Upper lobe of left lung (tissue), 6 donors: ENCODE measurements at regions not wholly inside any gene's neighbourhood (a gene's known extent, or its start where the extent isn't known, plus 50 kb on each side); places are given as distances from the start of the nearest gene placed in this dataset.
A peak's percentile ranks its signal among the peaks of the same experiment; 100 is the strongest.

Experiments
- ATAC-seq, 2 donors: fragments of 200-7000 bp; cut with Tn5 transposase; one replicate each; pipeline ENCODE4 v1.9.1; 2022; ENCODE audit warnings: mild to moderate bottlenecking in 2 of 2, moderate library complexity in 2 of 2; ENCODE audit not compliant: low FRiP score in 2 of 2
- DNase-seq, 2 donors: peaks; one replicate each; pipeline ENCODE4 v3.0.0-alpha.2; 2019 to 2020
- H3K27ac ChIP-seq, 4 donors: fragments of 200-600 bp; sonication (generic); one replicate each; pipeline ENCODE4 v1.5.1; 2016 to 2019
- H3K27me3 ChIP-seq, 4 donors: fragments of 200-600 bp; sonication (generic); one replicate each; pipeline ENCODE4 v1.5.1; 2017 to 2019
- H3K36me3 ChIP-seq, 4 donors: fragments of 200-600 bp; sonication (generic); one replicate each; pipeline ENCODE4 v1.5.1; 2016 to 2019
- H3K4me1 ChIP-seq, 4 donors: fragments of 200-600 bp; sonication (generic); one replicate each; pipeline ENCODE4 v1.5.1; 2018 to 2019
- H3K4me3 ChIP-seq, 4 donors: fragments of 200-600 bp; sonication (generic); one replicate each; pipeline ENCODE4 v1.5.1; 2017 to 2019; ENCODE audit warnings: mild to moderate bottlenecking in 2 of 4, moderate library complexity in 1 of 4
- H3K9me3 ChIP-seq, 4 donors: fragments of 200-600 bp; sonication (generic); one replicate each; pipeline ENCODE4 v1.5.1; 2018 to 2019
- EP300 ChIP-seq, 4 donors: sonication (generic); formaldehyde crosslinking; IDR thresholded peaks; one replicate each; pipeline ENCODE4 v1.5.1; 2017; ENCODE audit warnings: antibody characterized with exemption in 4 of 4, control low read depth in 2 of 4
- POLR2A ChIP-seq, 4 donors: fragments of 450-650 bp; IDR thresholded peaks; one replicate each; pipeline ENCODE4 v1.5.1; 2016 to 2017; ENCODE audit warnings: antibody characterized with exemption in 4 of 4, mild to moderate bottlenecking in 2 of 4
- POLR2AphosphoS5 ChIP-seq, 2 donors: sonication (generic); formaldehyde crosslinking; IDR thresholded peaks; one replicate each; pipeline ENCODE4 v1.5.1; 2017; ENCODE audit warnings: antibody characterized with exemption in 2 of 2
- WGBS, 2 donors: methylation state at CpG; one replicate each; pipeline ENCODE4 v1.1.5; 2017 to 2018; 5-methylcytosine and 5-hydroxymethylcytosine counted together
- TF ChIP-seq, protein P1 (sequence below), 6 experiments: fragments of 450-650 bp in 4 of 6; fragments of 200-600 bp in 2 of 6; sonication (generic) in 2 of 6; IDR thresholded peaks; one replicate each; pipeline ENCODE4 v1.5.1; 2016 to 2019; ENCODE audit warnings: antibody characterized with exemption in 6 of 6
- donor health status: DM: no; HTN: no; CAD: no; lungs with moderate emphysema.
- donor health status: DM: no; HTN: yes; CAD: no; lungs with severe emphysema.

- Histone ChIP-seq H3K4me1 (peaks cover 9 to 19% (median 13%) of the 10 kb centered on the region in 4 donors), H3K9me3 (no peaks in the 10 kb centered on the region), H3K27ac (no peak overlapping the region), H3K4me3 (no peak overlapping the region), H3K36me3 (no peaks in the 10 kb centered on the region), H3K27me3 (no peaks in the 10 kb centered on the region)
- ATAC-seq: no peak
- peak in 1 of 2 donors; percentile 46 for DNase-seq
- 64 to 75% methylated on average over 13 of the region's 13 CpGs for WGBS, 2 donors
- TF ChIP-seq POLR2A (IDR thresholded peaks at IDR 0.05): no peak
- TF ChIP-seq EP300 (IDR thresholded peaks at IDR 0.05): no peak
- TF ChIP-seq, protein P1, sequence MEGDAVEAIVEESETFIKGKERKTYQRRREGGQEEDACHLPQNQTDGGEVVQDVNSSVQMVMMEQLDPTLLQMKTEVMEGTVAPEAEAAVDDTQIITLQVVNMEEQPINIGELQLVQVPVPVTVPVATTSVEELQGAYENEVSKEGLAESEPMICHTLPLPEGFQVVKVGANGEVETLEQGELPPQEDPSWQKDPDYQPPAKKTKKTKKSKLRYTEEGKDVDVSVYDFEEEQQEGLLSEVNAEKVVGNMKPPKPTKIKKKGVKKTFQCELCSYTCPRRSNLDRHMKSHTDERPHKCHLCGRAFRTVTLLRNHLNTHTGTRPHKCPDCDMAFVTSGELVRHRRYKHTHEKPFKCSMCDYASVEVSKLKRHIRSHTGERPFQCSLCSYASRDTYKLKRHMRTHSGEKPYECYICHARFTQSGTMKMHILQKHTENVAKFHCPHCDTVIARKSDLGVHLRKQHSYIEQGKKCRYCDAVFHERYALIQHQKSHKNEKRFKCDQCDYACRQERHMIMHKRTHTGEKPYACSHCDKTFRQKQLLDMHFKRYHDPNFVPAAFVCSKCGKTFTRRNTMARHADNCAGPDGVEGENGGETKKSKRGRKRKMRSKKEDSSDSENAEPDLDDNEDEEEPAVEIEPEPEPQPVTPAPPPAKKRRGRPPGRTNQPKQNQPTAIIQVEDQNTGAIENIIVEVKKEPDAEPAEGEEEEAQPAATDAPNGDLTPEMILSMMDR (IDR thresholded peaks at IDR 0.05): no peak
- no peak for TF ChIP-seq POLR2AphosphoS5 (IDR thresholded peaks at IDR 0.05)
Measured at GRCh38 chr2:239752951-239753350, 272.2 kb downstream of the NDUFA10 start.

DNA sequence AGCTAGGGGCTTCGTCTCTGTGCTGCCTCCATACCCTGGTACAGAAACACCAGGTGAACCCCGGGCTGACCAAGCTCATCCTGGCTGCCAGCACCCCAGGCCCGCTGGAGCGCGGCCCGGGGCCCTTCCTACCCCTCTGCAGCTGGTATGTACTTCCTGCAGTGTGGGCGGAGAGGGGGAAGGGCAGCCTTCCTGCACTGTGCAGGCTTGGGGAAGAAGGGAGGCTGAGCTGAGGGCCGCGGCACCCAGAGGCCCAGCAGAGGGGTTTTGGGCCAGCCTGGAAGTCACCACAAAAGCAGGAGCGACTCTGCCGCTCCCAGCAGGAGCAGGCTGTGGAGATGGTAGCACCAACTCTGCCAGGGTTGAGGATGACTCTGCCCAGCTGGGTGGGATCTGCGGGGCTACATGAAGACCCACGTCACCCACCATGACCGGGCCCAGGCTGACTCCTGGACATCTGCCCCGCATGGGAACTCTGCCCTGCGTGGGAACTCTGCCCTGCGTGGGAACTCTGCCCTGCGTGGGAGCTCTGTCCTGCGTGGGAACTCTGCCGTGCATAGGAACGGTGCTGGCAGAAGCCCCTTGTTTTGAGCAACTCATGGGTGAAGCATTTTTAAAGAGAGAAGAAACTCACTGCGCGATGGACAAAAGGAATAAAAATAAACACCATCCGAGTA, 273.3 kb downstream of the NDUFA10 start:
- H3K9me3 ChIP-seq: no peaks in the 10 kb centered on the region
- 60 to 79% methylated on average over 13 of the region's 24 CpGs for WGBS, 2 donors
- H3K4me1 ChIP-seq: peaks cover 6 to 18% (median 13%) of the 10 kb centered on the region in 4 donors
- H3K27ac ChIP-seq: no peak overlapping the region
- no peaks in the 10 kb centered on the region for H3K27me3 ChIP-seq
- DNase-seq (peak in 1 of 2 donors; percentile 77), ATAC-seq (peak; percentile 41 to 43)
- TF ChIP-seq POLR2A (IDR thresholded peaks at IDR 0.05) (no peak), POLR2AphosphoS5 (IDR thresholded peaks at IDR 0.05) (no peak), EP300 (IDR thresholded peaks at IDR 0.05) (no peak)
- TF ChIP-seq, protein P1 (IDR thresholded peaks at IDR 0.05): no peak
- H3K4me3 ChIP-seq: no peak overlapping the region
- no peaks in the 10 kb centered on the region for H3K36me3 ChIP-seq

DNA sequence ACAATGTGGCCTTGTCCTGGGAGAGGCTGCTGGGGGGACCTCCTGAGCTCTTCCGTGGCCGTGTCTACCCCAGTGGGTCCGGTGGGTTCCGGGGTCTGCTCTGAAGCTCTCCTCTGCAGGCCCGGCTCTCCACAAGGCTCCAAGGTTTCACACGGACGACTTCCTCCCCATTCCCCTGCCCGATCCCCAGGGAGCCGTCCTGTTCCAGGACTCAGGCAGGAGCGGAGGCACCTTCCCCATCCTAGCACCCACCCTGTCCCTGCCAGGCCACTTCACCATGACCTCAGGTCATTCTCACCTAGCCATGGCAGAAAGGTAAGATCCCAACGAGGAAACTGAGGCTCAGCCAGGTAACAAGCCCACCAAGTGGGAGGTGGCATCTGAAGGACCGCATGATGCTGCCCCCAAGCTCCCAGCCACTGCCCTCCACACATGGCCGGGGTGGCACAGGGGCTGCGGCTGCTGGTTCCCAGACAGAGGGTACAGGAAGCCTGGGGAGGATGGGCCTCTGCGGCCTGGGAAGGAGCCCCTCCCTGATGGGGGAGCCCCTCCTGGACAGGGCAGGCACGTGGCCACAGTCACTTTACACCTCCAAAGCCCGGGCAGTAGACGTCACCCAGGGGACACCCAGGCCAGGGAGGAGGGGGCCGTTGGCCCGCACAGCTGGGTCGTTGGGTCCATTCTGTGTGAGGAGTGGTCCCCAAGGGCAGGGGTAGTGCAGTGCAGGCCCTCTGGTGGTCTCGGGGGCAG, 274.0 kb downstream of the NDUFA10 start:
- no peaks in the 10 kb centered on the region for H3K36me3 ChIP-seq
- H3K4me3 ChIP-seq: no peak overlapping the region
- 45 to 80% methylated on average over 7 to 16 of the region's 22 CpGs for WGBS, 2 donors
- no peak for TF ChIP-seq EP300 (IDR thresholded peaks at IDR 0.05)
- no peaks in the 10 kb centered on the region for H3K9me3 ChIP-seq
- H3K27ac ChIP-seq: no peak overlapping the region
- ATAC-seq (no peak), DNase-seq (peak in 1 of 2 donors; percentile 70)
- peaks cover 2 to 11% (median 6%) of the 10 kb centered on the region in 4 donors for H3K4me1 ChIP-seq
- no peaks in the 10 kb centered on the region for H3K27me3 ChIP-seq

DNA sequence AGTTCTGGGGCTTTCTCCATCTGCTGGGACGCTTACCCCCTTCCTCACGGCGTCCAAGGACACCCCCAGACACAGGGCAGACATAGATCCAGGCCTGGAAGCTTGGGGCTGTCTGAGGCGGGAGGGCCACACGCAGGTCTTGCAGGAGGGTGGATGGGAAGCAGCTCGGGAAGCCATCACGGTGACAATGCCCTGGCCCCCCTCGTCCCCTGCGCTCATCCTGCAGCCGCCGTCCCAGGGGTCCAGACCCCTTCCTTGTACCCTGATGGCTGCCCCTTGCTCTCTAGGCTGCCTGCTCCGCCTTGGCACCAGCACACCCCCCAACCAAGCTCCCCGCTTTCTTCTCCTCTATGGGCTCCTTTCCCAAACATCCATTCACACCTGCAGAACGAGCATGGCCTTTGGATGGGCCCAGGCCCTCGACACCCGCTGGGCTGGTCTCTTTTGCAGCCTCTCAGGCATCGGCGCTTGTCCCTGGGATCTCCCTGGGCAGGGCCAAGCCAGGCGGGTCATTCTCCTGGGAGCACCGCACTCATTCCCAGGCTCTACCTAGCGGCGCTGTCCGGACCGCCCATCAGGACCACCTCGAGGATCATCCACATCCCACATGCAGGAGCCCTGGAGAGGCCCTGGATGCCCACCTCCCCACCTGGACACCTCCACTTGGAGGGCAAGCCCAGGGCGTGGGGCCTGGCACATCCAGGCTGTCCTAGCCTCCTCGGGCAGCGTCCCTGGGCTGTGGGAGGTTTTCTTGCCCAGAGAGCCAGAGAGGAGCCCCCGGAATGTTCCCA, 274.9 kb downstream of the NDUFA10 start:
- Histone ChIP-seq H3K27ac (no peak overlapping the region), H3K4me1 (peaks cover 2 to 11% (median 6%) of the 10 kb centered on the region in 4 donors), H3K36me3 (no peaks in the 10 kb centered on the region), H3K4me3 (no peak overlapping the region), H3K27me3 (no peaks in the 10 kb centered on the region), H3K9me3 (no peaks in the 10 kb centered on the region)
- ATAC-seq (no peak), DNase-seq (peak in 1 of 2 donors; percentile 68)
- 92 to 95% methylated on average over 22 to 29 of the region's 29 CpGs for WGBS, 2 donors
- TF ChIP-seq EP300 (IDR thresholded peaks at IDR 0.05): no peak
- TF ChIP-seq, protein P1 (IDR thresholded peaks at IDR 0.05): no peak

DNA sequence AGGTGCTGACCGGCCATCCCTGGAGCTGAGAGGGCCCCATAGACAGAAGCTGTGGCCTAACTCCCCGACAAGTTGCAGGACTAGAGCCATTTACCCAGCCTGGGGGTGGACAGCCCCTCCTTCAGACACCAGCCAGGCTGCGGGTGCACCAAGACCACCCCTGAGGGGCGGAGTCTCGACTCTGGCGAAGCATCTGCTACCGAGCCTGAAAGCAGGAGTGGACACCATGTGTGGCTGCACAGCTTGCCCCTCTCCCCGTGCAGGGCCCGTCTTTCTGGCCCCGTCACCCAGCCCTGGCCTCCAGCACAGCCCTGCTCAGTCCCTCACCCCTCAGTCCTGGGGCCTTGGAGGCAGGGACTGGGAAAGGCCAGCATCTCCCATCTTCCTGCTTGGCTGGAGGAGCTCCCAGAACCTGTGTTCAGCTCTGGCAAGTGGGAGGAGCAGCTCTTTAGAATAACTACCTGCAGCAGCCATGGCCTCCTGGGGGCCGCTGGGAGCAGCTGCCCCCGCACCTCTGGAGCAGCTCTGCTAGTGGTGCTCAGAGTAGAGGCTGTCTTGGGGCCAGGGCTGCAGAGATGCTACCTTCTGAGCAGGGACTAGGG, 275.8 kb downstream of the NDUFA10 start:
- Histone ChIP-seq H3K27me3 (no peaks in the 10 kb centered on the region), H3K4me1 (peaks cover 2 to 11% (median 6%) of the 10 kb centered on the region in 4 donors), H3K27ac (no peak overlapping the region), H3K4me3 (no peak overlapping the region), H3K36me3 (no peaks in the 10 kb centered on the region), H3K9me3 (no peaks in the 10 kb centered on the region)
- no peak for ATAC-seq
- no peak for TF ChIP-seq EP300 (IDR thresholded peaks at IDR 0.05)
- TF ChIP-seq, protein P1 (IDR thresholded peaks at IDR 0.05): no peak
- no peak for TF ChIP-seq POLR2AphosphoS5 (IDR thresholded peaks at IDR 0.05)
- no peak for TF ChIP-seq POLR2A (IDR thresholded peaks at IDR 0.05)
- DNase-seq: peak in 1 of 2 donors; percentile 66
- WGBS, 2 donors: 92 to 93% methylated on average over 2 to 12 of the region's 12 CpGs
